ENCODE measurements at regions not wholly inside any gene's neighbourhood (a gene's known extent, or its start where the extent isn't known, plus 50 kb on each side); places are given as distances from the start of the nearest gene placed in this dataset.

DNA sequence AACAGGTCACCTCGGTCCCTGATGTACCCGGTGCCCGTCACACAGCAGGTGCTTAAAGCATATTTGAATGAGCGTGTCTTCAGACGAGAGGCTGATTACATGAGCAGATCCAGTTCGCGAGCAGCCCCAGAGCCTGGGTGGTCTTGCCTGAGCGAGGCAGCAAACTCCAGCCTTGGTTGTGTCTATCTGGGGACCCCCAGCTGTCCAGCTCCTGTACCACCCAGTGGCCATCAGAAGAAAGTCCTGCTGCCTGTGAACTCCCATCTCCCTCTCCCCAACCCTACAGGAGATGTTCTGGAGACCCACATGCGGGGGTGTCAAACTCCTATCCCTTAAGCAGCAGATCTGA is 174.2 kb downstream of the PHETA1 start:
- no peaks in the 10 kb centered on the region; the same call in 1 of the 2 replicates for H3K27me3 ChIP-seq (replicated peaks; ENCODE audit: insufficient read depth, low read length)
- TF ChIP-seq, protein P1, sequence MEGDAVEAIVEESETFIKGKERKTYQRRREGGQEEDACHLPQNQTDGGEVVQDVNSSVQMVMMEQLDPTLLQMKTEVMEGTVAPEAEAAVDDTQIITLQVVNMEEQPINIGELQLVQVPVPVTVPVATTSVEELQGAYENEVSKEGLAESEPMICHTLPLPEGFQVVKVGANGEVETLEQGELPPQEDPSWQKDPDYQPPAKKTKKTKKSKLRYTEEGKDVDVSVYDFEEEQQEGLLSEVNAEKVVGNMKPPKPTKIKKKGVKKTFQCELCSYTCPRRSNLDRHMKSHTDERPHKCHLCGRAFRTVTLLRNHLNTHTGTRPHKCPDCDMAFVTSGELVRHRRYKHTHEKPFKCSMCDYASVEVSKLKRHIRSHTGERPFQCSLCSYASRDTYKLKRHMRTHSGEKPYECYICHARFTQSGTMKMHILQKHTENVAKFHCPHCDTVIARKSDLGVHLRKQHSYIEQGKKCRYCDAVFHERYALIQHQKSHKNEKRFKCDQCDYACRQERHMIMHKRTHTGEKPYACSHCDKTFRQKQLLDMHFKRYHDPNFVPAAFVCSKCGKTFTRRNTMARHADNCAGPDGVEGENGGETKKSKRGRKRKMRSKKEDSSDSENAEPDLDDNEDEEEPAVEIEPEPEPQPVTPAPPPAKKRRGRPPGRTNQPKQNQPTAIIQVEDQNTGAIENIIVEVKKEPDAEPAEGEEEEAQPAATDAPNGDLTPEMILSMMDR (IDR thresholded peaks at IDR 0.05; ENCODE audit: low read length), result no peak
- TF ChIP-seq EZH2phosphoT487 (IDR thresholded peaks at IDR 0.05; ENCODE audit: low read length) (no peak), EZH2 (optimal IDR thresholded peaks at IDR 0.05; ENCODE audit: low read depth, low read length) (no peak)
- H3K4me1 ChIP-seq (ENCODE audit: low read length), result no peaks in the 10 kb centered on the region
- H3K9ac ChIP-seq (ENCODE audit: low read length), result no peak overlapping the region
- H3K9me2 ChIP-seq (replicated peaks; ENCODE audit: insufficient read depth, low read length), result no peaks in the 10 kb centered on the region
- no peaks in the 10 kb centered on the region for H3K79me2 ChIP-seq (ENCODE audit: low read length)
- no peaks in the 10 kb centered on the region for H3F3A ChIP-seq (ENCODE audit: insufficient read depth, low read length)
- DNase-seq, result no peak
- no peak overlapping the region for H3K4me2 ChIP-seq (ENCODE audit: low read depth, low read length)
- no peak overlapping the region for H3K4me3 ChIP-seq (ENCODE audit: low read length)
- H3K9me3 ChIP-seq (replicated peaks; ENCODE audit: insufficient read depth, low read length), result no peaks in the 10 kb centered on the region
- H4K20me1 ChIP-seq (ENCODE audit: insufficient read depth, low read length), result no peaks in the 10 kb centered on the region
- no peak overlapping the region for H3K27ac ChIP-seq (ENCODE audit: low read length)
- H2AFZ ChIP-seq (ENCODE audit: low read length), result no peak overlapping the region
- no peaks in the 10 kb centered on the region for H3K36me3 ChIP-seq (replicated peaks; ENCODE audit: insufficient read depth, low read length)

DNA sequence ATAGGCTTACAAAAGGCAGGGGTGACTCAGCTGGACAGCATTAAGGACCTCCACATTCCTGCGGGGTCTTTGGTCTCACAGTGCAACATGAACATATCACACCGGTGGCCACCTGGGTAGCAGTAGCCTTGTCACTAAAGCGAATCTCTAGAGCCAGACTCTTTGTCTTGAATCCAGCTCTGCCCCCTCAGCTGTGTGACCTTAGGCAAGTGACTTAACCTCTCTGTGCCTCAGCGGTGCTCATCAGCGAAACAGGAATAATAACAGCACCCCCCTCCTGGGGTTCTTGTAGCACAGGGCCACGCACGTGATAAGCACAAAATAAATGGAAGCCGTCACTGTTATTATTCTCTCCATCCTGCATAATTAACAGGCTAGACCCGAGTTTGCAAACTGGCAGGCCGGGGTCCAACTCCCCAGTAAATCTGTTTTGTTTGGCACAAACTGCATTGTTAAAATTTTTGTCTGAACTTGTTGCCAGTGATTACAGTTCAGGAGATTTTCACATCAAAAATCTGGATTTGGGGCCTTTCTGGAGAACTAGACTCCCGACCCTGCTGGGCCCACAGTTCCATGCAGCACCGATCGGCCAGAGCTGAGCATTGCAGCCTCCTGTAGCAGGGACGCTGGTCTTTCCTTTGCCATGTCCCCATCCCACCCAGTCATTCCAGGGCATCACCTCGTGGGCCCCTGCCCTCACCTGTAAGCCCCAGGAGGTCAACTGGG is 174.8 kb downstream of the PHETA1 start:
- H3K27ac ChIP-seq (ENCODE audit: low read length), result no peak overlapping the region
- no peaks in the 10 kb centered on the region; the same call in 1 of the 2 replicates for H3K27me3 ChIP-seq (replicated peaks; ENCODE audit: insufficient read depth, low read length)
- no peaks in the 10 kb centered on the region for H3F3A ChIP-seq (ENCODE audit: insufficient read depth, low read length)
- H4K20me1 ChIP-seq (ENCODE audit: insufficient read depth, low read length), result no peaks in the 10 kb centered on the region
- no peaks in the 10 kb centered on the region for H3K79me2 ChIP-seq (ENCODE audit: low read length)
- H3K9me2 ChIP-seq (replicated peaks; ENCODE audit: insufficient read depth, low read length), result no peaks in the 10 kb centered on the region
- H3K36me3 ChIP-seq (replicated peaks; ENCODE audit: insufficient read depth, low read length), result no peaks in the 10 kb centered on the region
- no peak for TF ChIP-seq EZH2phosphoT487 (IDR thresholded peaks at IDR 0.05; ENCODE audit: low read length)
- TF ChIP-seq EZH2 (optimal IDR thresholded peaks at IDR 0.05; ENCODE audit: low read depth, low read length), result no peak
- H3K4me2 ChIP-seq (ENCODE audit: low read depth, low read length), result no peak overlapping the region
- no peak overlapping the region for H3K4me3 ChIP-seq (ENCODE audit: low read length)
- H3K4me1 ChIP-seq (ENCODE audit: low read length), result no peaks in the 10 kb centered on the region
- no peak overlapping the region for H3K9ac ChIP-seq (ENCODE audit: low read length)
- DNase-seq, result no peak
- no peak overlapping the region for H2AFZ ChIP-seq (ENCODE audit: low read length)
- no peaks in the 10 kb centered on the region for H3K9me3 ChIP-seq (replicated peaks; ENCODE audit: insufficient read depth, low read length)

DNA sequence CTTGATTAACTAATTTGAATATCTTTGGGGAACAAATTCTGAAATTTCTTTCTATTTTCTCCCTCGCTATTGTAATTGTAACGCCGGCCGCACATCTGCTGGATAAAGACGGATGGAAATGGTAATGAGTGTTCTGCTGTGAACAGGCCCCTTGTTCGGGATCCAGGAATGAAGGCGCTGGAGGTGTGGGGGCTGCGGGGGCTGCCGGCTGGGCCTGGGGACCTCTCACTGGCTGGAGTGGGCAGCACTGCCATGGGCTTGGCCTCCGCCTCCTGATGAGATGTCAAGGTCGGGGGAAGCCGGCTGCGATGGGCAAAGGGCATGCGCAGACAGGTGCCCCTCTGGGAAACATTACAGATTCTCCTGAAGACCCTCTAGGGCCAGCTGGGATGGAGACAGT is 175.4 kb downstream of the PHETA1 start:
- no peak overlapping the region for H3K9ac ChIP-seq (ENCODE audit: low read length)
- no peak overlapping the region for H3K27ac ChIP-seq (ENCODE audit: low read length)
- no peaks in the 10 kb centered on the region for H3K9me2 ChIP-seq (replicated peaks; ENCODE audit: insufficient read depth, low read length)
- no peaks in the 10 kb centered on the region for H3F3A ChIP-seq (ENCODE audit: insufficient read depth, low read length)
- no peaks in the 10 kb centered on the region for H3K9me3 ChIP-seq (replicated peaks; ENCODE audit: insufficient read depth, low read length)
- H3K79me2 ChIP-seq (ENCODE audit: low read length), result no peaks in the 10 kb centered on the region
- no peak overlapping the region for H2AFZ ChIP-seq (ENCODE audit: low read length)
- H4K20me1 ChIP-seq (ENCODE audit: insufficient read depth, low read length), result no peaks in the 10 kb centered on the region
- H3K36me3 ChIP-seq (replicated peaks; ENCODE audit: insufficient read depth, low read length), result no peaks in the 10 kb centered on the region
- DNase-seq, result no peak
- H3K4me2 ChIP-seq (ENCODE audit: low read depth, low read length), result no peak overlapping the region
- no peaks in the 10 kb centered on the region for H3K4me1 ChIP-seq (ENCODE audit: low read length)
- no peak overlapping the region for H3K4me3 ChIP-seq (ENCODE audit: low read length)
- no peaks in the 10 kb centered on the region; the same call in 1 of the 2 replicates for H3K27me3 ChIP-seq (replicated peaks; ENCODE audit: insufficient read depth, low read length)
- no peak for TF ChIP-seq EZH2phosphoT487 (IDR thresholded peaks at IDR 0.05; ENCODE audit: low read length)
- no peak for TF ChIP-seq EZH2 (optimal IDR thresholded peaks at IDR 0.05; ENCODE audit: low read depth, low read length)
- TF ChIP-seq, protein P1 (IDR thresholded peaks at IDR 0.05; ENCODE audit: low read length), result no peak

DNA sequence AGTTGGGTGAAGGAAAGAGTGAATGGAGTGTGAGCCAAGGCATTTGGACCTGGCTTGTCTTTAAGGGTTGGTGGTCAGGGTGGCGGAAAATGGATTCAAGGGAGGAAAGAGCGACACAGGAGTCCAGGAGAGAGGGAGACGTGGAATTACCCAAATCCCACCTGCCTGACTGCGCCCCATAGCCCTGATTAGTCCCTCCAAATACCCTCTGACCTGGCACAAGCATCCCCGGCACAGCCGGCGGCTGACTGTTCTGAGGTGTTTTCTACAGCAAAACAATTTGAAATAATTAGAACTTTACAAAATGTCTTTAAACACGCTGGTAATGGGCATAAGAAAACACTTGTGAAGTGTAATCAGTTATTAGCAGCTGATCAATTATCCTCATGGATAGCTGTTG is 175.8 kb downstream of the PHETA1 start:
- no peak overlapping the region for H3K27ac ChIP-seq (ENCODE audit: low read length)

More for the DNA sequence above, 175.8 kb downstream of the PHETA1 start:
- H3K79me2 ChIP-seq (ENCODE audit: low read length), result no peaks in the 10 kb centered on the region
- H3K4me2 ChIP-seq (ENCODE audit: low read depth, low read length), result no peak overlapping the region
- H3K9me3 ChIP-seq (replicated peaks; ENCODE audit: insufficient read depth, low read length), result no peaks in the 10 kb centered on the region
- no peaks in the 10 kb centered on the region for H3F3A ChIP-seq (ENCODE audit: insufficient read depth, low read length)
- no peaks in the 10 kb centered on the region for H3K4me1 ChIP-seq (ENCODE audit: low read length)
- H3K27me3 ChIP-seq (replicated peaks; ENCODE audit: insufficient read depth, low read length), result no peaks in the 10 kb centered on the region; the same call in 1 of the 2 replicates
- no peak overlapping the region for H3K4me3 ChIP-seq (ENCODE audit: low read length)
- no peak for DNase-seq
- no peaks in the 10 kb centered on the region for H3K36me3 ChIP-seq (replicated peaks; ENCODE audit: insufficient read depth, low read length)
- TF ChIP-seq EZH2phosphoT487 (IDR thresholded peaks at IDR 0.05; ENCODE audit: low read length), result no peak
- TF ChIP-seq EZH2 (optimal IDR thresholded peaks at IDR 0.05; ENCODE audit: low read depth, low read length), result no peak
- TF ChIP-seq, protein P1 (IDR thresholded peaks at IDR 0.05; ENCODE audit: low read length), result no peak
- no peaks in the 10 kb centered on the region for H4K20me1 ChIP-seq (ENCODE audit: insufficient read depth, low read length)
- no peaks in the 10 kb centered on the region for H3K9me2 ChIP-seq (replicated peaks; ENCODE audit: insufficient read depth, low read length)
- H3K9ac ChIP-seq (ENCODE audit: low read length), result no peak overlapping the region
- H2AFZ ChIP-seq (ENCODE audit: low read length), result no peak overlapping the region

Measured in MM.1S (cell line).